GM12891 (cell line): ENCODE measurements at regions not wholly inside any gene's neighbourhood (a gene's known extent, or its start where the extent isn't known, plus 50 kb on each side); places are given as distances from the start of the nearest gene placed in this dataset.

ENCODE experiments used
- PAX5 ChIP-seq: IDR thresholded peaks from 2 replicates; pipeline ENCODE4 v1.6.1; 2011; ENCODE audit warnings: low read length, moderate library complexity, mild to moderate bottlenecking; ENCODE audit not compliant: insufficient read depth, severe bottlenecking
- POLR2A ChIP-seq: IDR thresholded peaks from 2 replicates; pipeline ENCODE4 v1.6.1; 2011; ENCODE audit warnings: low read depth, low read length, control low read depth
- POLR2AphosphoS5 ChIP-seq: IDR thresholded peaks from 2 replicates; pipeline ENCODE4 v1.6.1; 2011; ENCODE audit warnings: low read depth, low read length, control low read depth
- SPI1 ChIP-seq: IDR thresholded peaks from 2 replicates; pipeline ENCODE4 v1.6.1; 2011; ENCODE audit warnings: low read depth, low read length, control low read depth
- TAF1 ChIP-seq: IDR thresholded peaks from 2 replicates; pipeline ENCODE4 v1.6.1; 2011; ENCODE audit warnings: low read depth, low read length, control low read depth

DNA sequence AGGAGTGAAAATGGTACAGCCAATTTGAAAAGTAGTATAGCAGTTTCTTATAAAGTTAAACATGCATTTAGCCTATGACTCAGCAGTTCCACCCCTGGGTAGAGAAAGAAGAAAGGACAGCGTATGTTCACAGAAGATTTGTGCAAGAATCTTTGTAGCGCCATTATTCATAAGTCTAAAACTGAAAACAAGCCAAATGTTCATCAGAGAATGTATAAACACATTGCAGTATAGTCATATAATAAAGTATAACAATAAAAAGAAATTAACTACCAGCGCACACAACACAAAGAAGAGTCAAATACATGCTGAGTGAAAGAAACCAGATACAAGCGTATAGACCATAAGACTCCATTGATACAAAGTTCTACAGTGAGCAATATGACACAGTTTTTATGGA is 294.0 kb downstream of the SAMD5 start:
- TF ChIP-seq POLR2A (no peak), TAF1 (no peak), POLR2AphosphoS5 (no peak), PAX5 (no peak), SPI1 (no peak)
